Stimulated activated CD4-positive, alpha-beta T cell treated with anti-CD3 and anti-CD28 coated beads, Interleukin-2, amount 100 ng/mL, for 48 hours (primary cell): ENCODE measurements at regions not wholly inside any gene's neighbourhood (a gene's known extent, or its start where the extent isn't known, plus 50 kb on each side); places are given as distances from the start of the nearest gene placed in this dataset.

Experiments used
- DNase-seq, 2 donors: peaks; one replicate each; pipeline ENCODE4 v3.0.0-alpha.2; 2020

DNA sequence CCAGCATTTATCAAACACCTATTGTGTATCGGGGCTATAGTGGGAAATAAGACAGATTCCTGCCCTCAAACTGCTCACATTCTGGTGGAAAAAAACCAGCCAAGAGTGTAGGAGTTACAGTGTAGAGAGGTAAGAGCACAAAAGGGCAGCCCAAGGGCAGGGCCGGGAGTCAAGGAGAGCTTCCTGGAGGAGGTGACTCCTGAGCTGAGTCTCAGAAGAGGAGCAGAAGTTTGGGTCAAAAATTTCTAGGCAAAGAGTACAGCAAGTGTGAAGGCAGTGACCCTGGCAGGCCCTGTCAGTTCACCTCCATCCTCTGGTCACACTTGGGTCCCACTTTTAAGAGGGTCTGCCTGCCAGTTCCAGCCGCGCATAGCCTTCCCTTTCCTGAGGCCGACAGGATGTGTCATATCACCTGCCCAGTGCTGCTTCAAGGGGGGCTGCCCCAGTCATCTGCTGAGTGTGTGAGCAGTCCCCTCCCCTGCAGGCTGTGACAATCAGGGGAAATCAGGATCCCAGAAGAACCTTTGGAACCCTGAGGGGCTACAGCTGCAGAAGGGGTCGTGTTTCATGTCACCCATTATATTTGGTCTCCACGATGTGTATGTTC, 118.4 kb downstream of the GLI2 start:
- DNase-seq, result no peak

- no peak for DNase-seq
Measured at GRCh38 chr2:120854766-120855530, 119.3 kb downstream of the GLI2 start.

DNA sequence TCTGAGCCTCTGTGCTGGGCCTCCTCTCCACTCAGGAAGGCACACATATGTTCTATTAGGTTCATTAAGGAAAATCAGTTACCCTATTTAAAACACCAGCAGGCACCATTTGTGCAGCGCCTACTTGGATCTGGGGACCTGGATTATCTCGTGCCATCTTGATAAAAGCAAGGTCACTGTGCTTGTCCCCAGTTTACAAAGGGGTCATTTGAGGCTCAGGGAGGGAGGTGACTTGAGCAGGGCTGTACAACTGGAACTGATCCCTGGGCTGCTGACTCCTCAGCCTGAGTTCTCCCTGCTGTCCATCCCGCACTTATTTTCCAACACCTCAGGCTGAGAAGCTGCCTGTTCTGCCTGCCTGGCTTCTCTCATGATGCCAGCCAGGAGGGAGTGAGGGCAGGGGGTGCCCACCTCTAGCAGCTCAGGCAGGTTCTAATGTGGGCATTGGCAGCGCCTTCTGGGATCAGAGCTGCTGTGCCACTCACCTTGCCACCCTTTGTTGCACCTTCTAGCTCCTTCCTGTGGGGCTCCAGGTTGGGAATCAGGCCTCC, 120.3 kb downstream of the GLI2 start:
- no peak for DNase-seq

GRCh38 chr2:120856421-120856862, 120.8 kb downstream of the GLI2 start:
- DNase-seq, result no peak

GRCh38 chr2:120857422-120857821, 121.8 kb downstream of the GLI2 start:
- DNase-seq, result no peak

- DNase-seq, result no peak
Measured at GRCh38 chr2:120857931-120858330, 122.3 kb downstream of the GLI2 start.

DNA sequence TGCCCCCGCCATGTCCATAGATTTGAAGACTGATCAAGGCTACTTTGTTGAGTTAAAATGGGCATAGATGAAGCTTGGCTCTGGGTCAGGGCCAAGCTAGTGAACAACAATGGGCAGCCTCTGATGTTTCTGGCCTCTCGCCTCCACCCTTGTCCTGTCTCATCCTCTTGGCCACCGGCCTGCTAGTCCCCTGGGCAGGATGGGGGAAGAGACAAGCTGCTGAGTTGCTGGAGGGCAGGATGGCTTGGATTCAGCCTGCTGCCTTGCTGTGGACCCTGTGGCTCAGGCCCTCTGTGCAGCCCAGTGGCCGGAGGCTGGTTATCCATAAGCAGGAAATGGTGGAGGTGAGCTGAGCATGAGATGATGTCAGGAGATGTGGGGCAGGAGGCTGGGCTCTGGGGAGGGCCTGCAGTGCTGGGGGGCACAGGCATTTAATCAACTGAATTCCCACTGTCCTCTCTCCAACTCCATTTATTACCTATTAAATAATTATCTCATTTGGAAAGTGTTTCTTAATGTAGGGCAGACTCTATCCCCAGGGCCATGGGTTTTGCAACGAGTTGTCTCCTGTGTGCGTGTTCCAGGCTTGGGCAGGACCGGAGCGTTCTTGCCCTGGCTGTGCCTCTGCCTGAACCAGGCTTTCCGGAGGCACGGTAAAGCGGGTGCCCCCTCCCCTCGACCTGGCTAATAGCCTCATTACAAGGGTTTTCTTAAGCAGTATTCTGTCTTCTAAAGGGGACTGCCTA, 122.9 kb downstream of the GLI2 start:
- no peak for DNase-seq

- DNase-seq, result no peak
Measured at GRCh38 chr2:120859128-120859527, 123.5 kb downstream of the GLI2 start.

DNA sequence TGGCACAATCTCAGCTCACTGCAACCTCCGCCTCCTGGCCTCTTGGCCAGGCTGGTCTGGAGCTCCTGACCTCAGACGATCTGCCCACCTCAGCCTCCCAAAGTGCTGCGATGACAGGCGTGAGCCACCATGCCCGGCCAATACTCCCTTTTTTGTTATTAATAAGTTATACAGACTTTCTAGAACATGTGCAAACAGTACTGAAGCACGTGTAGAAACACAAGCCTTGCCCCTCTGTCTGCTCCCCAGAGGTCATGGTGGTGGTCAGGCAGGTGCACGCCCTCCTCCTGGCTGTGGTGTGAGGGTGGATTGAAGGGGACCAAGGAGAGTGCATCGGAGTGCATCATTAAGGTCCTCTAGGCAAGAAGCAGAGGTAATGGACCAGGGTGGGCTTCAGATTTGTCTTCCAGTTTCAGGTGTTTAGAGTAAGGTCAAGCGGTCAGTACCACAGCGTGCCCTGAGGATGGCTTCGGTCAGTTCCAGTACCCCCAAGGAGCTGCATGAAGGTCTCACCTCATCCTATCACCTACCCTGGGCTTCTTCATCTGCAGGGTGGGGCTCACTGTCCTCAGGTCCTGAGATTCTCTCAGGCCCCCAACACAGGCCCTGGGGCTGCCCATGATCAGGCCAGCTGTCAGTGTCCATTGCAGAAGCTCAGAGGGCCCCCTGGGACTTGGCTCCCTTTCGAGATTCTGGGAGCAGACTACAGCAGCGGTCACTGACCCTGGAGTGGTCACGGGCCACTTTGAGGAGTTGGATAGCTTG, 124.3 kb downstream of the GLI2 start:
- no peak for DNase-seq

DNA sequence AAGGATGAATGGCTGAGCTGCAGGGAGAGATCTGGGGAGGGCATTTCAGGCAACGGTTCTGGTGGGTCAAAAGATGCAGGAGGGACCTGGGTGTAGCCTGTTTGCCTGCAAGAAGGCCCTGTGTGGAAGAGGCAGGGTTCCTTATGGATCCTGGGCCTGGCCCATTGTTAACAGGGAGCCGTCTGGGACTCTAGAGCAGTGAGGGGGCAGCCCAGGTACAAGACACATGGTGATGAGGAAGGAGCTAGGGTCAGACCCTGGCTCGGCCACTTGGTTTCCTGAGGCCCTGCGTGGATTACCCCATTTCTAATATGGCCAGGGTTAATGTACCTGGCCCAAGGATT, 124.9 kb downstream of the GLI2 start:
- DNase-seq, result no peak

DNA sequence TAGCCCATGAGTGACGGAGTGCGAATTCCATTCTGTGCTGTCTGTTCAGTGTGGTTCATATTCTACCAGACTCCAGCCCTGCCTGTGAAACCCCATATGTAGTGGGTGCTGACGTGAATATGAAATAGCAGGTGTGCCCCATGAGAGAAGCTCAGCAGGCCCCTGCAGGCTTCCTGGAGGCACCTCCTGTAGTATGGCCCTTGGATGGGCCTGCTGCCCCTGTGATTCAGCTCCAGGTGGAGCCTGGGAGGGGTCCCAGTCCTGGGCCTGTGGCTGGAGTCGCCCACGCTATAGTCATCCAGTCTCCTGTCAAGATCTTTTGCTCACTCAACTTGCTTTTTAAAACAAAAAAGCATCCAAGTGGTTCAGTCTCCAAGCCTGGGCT, 125.5 kb downstream of the GLI2 start:
- no peak for DNase-seq

DNA sequence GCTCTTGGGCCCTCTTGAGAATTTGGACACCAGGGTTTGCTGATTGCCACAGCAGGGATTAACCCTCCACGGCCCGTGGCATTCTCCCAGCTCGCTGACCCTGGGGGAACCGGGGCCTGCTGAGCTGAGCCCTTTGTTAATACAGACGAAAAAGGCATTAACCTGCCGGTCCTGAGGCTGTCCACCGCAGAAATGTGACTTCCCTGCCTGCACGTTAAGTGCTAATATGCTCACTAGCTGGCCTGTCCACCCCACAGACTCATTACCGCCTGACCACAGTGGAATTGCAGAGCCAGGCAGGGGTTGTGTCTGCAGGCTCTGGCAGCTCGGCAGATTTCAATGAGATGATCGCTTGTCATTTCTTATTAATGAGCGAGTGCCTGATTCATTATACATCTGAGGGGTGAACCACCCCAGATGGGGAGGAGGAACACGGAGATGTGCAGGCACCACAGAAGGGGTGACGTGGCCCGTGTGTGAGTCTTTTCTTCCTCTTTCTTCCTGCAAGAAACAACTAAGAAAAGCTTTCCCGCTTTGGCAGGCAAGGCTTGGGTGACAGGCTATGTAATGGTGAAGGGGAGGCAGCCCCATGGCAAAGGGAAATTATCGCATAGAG, 126.0 kb downstream of the GLI2 start:
- no peak for DNase-seq

DNA sequence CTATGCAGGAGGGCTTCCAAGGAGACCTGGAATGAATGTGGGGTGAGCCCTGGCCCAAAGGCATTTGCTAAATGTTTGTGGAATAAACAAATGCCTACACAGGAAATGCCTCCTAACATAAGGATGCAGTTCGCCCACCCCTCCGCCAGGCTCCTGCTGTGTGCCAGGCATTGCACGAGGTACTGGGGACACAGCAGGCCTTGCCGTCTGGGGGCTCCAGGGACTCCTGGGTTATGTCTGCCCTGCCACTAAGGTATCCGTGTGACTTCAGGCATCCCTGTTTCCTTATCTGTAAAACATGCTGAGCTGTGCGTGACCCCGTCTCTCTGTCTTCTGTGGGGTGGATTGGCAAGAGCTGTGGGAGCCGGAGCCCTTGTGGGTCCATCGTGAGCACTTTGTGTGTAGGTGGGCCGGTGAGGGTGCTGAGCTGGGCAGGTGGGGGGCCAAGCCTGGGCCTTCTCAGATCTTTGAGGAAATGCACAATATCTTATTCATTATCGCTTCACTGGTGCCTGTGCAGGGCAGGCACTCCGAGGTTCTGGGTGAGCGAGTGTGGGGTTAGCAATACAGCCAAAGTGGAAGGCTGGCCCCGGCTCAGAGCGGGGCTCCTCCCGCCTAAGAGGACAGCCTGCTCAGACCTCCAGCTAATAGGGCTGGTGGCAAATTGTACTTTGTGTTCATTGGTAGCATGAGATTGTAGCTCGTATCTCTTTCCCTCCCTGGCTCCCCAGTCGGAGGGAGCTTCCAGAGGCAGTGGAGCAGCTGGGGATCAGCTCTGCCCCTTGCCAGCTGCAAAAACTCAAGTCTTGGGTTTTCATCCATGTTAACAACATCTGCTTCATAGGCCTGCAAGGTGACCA, 126.8 kb downstream of the GLI2 start:
- DNase-seq, result no peak

DNA sequence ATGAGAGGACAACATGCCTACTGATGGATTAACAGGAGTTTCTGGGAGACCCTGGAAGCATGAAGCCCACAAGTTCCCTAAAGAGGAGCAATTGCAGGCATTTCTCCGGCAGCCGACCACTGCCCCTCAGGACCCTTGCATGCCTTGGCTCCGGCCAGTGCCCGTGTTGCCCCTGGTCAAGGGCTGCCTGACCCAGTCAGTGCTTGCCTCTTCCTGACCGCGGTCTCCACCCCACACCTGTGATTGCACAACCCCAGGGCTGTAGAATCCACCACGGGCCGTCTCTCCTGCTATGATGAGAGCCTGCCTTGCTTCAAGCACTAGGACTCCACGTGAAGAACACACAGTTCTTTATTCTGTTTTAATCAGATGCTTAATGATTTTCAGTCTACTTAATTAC, 127.5 kb downstream of the GLI2 start:
- DNase-seq, result no peak

DNA sequence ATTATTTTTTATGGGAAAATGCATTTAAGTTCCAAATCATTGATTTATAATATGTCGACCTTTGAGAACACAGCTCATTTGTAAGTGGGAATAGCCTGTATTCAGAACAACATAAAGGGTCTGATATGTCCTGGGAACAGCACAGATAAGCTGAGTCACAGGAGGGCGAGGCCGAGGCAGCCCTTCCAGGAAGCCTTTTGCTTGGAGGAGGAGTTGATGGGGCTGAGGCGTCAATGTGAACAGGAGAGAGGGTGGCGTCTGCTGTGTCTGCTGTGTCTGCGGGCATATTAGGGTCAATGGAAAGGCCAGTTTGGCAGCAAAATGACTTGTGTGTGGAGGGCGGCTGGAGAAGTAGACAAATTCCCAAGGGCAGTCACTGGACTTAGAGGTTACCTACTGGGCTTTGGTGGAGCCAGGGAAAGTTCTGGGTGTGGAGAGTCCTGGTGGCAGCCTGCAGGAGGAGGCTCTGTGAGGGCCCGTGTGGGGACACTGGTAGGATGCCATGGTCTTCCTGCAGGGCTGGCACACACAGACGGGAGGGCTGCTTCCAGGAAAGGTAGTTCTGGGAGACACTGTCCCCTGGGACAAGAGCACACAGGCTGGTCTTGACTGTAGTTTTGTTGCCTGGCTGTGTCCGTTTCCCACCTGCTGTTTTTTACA, 128.1 kb downstream of the GLI2 start:
- no peak for DNase-seq

DNA sequence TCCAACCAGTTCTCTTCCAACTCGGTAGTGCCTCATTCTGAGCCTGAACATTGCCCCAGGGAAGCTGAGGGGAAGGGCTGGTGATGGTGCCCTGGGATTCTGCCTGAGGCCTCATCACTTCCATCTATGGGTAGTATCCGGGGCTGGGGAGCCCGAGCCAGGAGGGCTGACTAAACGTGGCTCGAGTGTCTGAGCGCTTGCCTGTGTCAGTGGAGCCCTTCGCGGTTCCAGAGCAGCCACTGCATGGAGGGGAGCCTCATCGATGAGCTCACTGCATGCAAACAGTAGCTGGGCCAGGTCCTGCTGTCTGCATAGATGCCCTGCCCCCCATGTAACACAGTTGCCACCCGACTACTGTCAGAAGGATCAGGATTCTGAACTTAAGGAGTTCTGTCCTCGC, 129.3 kb downstream of the GLI2 start:
- DNase-seq, result no peak

DNA sequence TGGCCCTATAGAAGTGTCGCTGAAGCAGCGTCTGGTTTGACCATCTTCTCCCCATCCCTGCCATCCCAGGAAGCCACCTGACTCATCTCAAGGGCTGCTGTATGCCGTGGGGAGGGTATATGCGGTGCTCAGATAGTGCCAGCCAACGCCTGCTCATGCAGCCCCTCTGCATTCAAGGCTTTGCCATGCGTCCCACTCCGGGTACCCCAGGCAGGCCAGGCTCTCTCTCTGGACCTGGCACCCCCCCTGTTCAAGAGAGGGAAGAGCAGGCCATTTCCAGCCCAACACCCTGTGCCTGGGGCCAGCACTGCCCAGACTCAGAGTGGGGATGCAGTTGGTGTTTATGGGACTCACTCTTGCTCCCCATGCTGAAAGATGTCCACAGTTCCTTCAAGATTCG, 130.0 kb downstream of the GLI2 start:
- no peak for DNase-seq

DNA sequence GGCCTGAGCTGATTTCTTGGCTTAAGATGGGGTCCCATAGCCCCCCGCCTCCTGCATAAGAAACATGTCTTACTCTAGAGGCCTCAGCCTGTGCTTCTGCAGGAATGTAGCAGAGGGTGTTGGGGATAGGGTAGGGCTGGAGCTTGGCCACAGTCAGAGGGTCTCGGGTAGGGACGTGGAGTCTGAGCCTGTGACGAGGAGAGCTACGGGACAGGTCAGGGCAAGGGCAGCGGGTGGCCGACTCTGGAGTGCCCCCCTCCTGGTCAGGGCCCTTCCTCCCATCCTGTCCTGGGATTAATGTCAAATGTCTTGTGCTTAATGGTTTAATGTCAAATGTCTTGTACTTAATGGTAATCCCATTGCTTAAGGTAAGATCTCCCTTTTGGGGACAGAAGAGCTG, 130.4 kb downstream of the GLI2 start:
- DNase-seq, result no peak

- no peak for DNase-seq
Measured at GRCh38 chr2:120866483-120867140, 130.9 kb downstream of the GLI2 start.
